GM18526 (cell line): ENCODE measurements at regions not wholly inside any gene's neighbourhood (a gene's known extent, or its start where the extent isn't known, plus 50 kb on each side); places are given as distances from the start of the nearest gene placed in this dataset.

Experiments
- POLR2A ChIP-seq: IDR thresholded peaks from 3 replicates; pipeline ENCODE4 v1.6.1; 2011; ENCODE audit not compliant: insufficient read length; ENCODE audit errors: extremely low read depth

DNA sequence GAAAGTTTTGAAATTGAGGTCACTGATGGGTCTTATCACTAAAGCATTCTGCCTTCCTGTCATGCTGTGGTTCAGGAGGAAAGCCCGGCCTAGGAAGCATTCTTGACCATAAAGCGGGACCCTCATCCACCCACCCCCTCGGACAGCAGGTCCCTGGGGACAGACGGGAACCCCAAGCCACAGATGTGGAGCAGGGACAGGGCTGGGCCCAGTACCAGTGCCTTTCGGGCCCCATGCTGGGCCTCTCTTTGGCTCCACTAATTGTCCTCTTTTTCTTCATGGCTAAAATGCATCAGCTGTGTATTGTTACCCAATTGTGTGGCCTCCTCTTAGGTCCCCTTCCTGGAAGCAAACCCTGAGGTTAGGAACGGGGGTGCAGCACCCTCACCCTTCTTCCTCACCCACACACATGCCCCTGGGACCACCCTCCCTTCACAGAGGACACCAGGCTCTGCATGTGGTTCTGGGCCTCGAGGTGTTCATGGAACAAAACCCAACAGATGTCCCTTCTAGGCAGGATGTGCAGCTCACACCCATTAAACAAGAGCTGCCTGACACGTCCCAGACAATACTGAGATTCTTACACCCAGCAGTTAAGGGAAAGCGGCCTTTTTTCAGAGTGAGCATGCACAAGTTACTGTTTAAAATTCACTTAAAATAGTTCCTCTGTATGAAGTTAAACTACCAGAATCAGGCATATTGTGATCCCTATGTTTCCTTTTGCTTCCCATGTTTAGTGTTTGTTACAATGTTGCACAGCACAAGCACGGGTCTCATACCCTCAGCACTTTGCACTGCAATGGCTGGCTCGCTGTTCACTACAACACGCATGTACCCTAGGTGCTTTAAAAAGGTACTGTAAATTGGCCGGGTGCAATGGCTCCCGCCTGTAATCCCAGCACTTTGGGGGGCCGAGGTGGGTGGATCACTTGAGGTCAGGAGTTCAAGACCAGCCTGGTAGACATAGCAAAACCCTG lies 807.6 kb downstream of the BRD1 start:
- no peak for TF ChIP-seq POLR2A

DNA sequence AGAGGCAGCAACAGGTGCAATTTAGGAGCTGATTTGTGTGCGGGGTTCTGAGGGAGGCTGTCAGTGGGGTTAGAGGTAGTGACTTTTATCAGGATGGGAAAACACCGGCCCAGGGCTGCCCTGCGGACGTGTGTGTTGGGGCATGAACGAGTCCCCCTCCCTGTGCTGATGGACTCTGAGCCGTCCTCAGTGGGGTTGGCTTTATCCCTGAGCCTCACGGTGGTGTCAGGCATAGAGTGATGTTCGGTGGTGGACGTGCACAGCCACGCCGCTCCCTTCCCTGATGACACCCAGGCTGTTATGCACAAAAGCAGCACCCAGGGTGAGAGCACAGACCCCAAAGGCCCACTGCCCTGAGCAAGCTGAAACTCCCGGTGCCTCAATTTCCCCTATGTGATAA lies 809.1 kb downstream of the BRD1 start:
- TF ChIP-seq POLR2A, result no peak

DNA sequence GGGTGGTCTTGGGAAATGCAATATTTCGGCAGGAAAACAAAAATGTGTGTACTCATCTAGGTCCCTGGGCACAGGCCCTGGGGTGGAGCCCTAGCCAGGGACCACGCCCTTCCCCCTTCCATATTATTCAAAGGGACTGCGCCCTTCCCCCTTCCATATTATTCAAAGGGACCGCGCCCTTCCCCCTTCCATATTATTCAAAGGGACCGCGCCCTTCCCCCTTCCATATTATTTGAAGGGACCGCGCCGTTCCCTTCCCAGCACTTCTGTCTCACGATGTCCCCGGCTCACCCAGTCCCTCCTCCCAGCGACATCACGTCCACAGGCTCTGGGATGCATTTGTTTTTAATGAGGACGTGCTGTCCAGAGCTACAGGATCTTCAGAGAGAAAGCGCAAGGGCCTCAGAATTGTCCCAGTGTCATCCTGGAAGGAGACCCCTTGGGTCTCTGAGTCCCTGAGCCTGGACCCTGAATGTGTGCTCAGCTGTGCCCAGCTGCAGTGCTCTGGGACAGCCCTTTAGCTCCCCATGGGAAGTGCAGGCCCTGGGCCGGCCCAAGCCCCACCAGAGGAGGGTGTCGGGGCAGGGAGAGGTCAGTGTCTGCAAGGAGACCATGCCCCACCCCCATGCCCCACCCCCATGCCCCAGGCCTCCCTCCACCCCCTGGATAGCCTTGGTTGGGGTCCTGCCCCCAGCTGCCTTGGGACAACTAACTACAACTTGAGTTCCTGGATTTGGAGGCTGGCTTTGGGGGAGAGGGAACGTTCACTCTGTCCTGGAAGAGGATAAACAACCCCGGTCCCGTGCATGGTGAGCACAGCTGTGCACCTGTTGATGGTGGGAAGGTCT lies 810.0 kb downstream of the BRD1 start:
- no peak for TF ChIP-seq POLR2A

DNA sequence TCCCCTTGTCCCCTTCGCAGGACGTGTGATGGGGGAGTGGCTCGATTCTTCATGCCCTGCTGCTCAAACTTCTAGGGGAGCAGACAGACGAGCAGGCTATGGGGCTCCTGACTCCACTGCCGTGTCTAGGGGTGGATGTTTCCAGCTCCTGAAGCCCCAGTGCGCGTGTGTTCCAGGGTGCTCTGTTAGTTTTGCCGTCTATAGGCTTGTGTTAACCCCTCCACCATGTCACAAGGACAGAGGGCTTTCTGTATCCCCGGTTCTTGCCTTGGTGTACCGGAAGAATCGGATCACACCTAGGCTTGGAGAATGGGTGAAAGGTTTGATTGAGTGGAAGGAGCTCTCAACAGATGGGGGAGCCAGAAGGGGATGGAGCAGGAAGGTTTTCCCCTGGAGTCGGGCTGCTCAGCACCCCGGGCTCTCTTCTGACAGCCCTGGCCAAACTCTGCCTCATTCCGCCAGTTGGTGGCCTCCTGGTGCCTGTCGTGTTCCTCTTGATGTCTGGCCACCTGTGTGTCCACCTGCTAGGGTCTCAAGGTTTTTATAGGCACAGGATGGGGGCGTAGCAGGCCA lies 810.7 kb downstream of the BRD1 start:
- no peak for TF ChIP-seq POLR2A

DNA sequence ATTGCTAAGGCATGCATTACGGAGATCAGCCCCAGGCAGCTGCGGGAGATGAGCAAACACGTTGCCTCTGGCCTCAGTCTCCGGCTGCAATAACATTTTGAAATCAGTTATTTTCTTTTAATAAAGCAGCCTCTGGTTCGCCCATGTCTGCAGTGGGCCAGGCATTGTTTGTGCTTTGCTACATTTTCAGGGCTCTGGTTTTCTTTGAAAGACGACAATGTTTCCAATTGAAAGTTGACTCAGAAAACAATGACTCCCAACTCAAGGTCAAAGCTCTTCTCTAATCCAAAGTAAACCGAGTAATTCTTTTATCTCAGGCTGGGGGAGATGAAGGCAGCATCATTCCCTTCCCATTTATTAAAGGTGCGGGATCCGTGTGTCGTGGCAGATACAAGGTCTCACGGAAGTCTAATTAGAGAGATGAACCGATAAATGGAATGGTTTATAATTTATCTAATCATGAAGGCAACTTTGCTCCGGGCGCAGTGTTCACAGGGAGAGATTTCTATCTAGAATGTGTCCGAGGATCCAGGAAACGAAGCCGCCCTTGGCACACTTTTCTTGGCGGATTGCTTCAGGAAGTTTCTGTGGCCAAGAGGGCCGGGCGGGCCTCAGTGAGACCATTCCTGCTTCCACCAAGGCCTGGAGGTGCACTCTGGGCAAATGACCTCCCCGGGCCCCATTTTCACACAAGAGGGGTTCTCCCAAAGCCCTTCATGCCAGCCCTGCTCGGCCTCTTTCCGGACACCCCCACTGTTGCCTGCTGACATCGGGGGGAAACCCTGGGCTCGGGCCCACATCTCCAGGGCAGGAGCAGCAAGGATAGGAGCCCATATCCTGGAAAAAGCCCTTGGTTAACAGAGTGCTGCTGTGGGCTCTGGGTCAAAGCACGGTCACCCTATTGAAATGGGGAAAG lies 811.4 kb downstream of the BRD1 start:
- TF ChIP-seq POLR2A, result no peak

DNA sequence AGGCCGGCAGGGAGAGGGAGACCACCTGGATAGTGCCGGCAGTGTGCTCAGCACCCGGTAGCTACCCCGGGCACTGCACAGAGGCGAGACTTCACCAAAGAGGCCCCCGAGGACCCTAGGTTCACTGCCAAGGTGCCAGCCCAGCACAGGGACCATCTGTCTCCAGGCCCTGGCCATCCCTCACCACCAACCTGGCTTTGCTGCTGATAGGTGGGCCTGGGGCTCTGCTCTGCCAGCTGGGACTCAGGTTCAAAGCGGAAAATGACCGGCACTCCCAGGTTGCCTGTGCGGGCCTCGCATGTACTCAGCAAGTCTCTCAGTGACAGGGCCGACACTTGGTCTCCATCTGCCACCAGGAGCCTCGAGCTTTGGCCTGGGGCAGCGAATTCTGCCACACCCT lies 812.2 kb downstream of the BRD1 start:
- no peak for TF ChIP-seq POLR2A

DNA sequence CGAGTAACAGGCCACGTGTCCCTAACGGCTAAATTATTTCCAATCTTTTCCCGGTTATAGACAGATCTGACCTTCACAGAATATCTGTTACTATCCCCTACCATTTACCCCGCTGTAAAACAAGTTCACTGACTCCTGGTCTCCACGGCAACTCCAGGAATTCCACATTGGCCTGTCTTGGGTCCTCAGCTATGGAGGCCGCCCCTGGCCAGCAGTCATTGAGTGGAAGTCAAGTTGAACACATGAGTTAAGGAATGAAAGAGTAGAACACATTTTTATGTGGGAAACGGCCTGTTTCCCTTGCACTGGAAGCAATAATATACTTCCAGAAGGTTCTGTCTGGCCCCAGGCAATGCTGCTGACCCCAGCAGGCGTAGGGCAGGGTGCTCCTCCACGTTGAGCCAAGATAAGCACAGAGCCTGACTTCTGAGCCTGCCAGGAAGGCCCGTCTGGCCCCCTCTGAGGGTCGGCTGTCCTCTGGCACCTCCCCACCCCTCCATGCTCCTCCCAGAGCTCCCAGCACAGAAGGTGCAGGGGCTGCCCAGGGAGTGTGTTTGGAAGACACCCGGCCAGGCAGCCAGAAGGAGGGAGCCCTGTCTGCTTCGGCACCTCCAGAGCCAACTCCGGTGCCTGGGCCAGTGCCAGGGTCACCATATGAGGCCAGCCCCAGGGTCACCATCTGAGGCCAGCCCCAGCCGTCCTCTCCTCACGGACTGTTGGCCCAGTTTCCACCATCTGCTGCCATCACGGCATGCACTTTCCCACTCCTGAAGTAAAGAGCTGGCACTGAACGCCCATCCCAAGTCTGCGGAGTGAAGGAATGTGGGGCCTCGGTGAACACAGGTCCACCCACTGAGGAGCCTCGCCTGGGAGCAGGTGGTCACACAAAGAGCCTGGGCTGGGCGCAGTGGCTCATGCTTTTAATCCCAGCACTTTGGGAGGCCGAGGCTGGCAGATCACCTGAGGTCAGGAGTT lies 813.2 kb downstream of the BRD1 start:
- no peak for TF ChIP-seq POLR2A

DNA sequence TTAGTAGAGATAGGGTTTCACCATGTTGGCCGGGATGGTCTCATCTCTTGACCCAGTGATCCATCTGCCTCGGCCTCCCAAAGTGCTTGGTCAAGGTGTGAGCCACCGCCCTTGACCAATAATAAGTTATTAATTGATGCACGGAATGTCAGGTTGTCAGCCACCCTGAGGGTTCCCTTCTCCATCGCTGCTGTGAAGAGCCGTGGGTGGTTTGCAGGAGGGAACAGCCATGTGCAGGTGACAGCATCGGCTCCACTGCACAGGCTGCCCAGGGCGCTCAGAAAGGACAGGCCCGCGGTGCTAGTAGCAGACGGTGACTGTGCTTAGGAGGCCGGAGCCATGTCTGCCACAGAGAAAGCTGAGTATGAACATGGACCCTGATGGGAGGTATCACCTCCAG lies 814.0 kb downstream of the BRD1 start:
- TF ChIP-seq POLR2A, result no peak

DNA sequence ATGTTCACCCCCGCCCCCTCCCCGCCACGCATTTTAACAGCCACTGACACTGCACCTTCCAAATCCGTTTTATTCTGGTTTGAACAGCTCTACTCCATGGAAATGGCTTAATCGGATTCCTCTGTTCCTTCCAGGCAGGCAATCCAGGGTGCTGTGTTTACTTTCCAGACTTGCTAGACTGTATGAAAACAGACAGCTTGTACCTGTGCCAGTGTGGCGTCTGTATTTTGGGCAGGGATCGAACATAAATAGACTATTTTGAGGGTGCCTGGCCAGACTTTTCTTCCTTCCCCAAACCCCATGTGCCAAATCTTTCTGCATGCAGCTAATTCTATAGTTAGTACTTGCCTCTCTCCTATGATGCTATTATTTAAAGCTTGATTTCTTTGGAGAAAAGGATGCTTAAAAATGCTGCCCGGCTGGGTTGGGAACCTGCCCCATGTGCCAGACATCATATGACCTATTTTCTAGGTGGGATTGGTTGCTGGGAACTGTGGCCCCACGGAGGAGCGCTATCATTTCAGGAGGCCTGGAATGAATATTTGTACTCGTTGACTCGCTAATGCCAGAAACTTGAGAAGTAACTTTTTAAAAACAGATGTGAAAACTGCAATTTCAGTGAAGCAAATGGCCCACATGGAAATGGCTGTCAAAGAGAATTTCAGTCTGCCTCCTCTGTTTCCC lies 814.8 kb downstream of the BRD1 start:
- no peak for TF ChIP-seq POLR2A

DNA sequence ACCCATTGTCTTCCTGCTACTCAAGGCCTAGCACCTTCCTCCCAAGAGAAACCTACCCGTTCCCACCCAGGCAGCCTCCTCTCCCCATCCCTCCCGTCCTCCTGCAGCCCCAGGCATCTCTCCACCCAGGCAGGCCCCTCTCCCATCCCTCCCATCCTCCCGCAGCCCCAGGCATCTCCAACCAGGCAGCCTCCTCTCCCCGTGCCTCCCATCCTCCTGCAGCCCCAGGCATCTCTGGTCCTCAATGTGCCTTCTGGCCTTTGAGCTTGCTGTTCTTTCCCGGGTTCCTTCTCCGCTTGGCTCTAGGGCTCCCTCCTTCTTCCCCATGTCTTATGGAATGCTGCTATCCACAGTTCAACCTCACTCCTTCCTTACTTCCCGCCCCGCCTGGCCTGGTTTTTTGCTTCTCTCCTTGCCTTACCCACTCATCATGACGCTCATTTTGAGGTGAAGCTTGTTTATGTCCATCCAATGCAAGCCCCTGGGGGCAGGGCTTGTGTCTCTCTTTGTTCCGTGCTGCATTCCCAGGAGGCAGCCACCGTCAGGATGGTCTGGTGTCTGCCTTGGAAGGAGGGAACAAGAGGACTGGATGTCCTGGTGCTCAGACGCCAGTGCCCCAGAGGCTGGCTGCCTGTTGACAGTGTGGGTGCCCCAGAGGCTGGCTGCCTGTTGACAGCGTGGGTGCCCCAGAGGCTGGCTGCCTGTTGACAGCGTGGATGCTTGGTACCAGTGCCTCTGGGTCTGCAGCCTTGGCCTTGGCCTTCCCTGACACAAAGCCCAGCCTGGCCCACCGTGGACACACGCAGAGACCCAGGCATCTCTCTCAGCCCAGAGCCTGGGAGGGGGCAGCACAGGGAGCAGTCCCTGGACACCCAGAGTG lies 815.7 kb downstream of the BRD1 start:
- TF ChIP-seq POLR2A, result no peak

DNA sequence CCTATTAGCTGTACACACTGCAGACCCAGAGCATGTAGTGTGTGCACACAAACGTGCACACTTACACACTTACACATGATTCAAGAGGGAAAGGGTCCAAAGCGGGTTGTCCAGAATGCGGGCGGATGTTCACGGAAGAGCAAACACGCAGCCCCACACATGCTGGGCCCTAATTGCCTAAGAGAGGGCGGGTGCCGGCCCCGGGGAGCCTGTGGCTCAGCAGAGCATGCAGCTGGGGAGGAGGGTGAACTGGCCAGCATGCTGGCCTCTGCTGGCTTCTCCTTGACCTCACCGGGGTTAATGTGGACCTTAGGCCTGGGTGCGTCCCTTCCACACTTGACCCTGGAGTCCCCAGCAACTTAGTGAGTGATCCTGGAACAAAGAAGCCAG lies 816.3 kb downstream of the BRD1 start:
- no peak for TF ChIP-seq POLR2A

DNA sequence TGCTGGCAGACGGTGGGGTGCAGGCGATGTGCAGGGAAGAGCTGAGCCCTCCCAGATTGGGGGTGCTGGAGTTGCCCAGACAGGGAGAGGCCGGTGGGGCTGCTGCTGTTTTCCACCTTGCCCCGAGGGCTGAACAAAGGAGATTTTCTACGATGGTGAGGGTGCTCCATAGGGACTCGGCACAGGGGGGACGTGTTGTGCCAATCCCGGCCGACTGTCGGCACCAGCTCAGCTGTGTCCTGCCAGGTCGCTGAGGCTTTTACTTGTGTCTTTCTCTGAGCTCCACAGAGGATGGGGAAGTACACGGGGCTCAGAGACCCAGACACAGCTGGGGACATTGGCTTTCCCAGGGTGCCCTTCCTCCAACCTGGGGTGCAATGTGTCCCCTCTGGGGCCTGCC lies 816.8 kb downstream of the BRD1 start:
- no peak for TF ChIP-seq POLR2A
